Mesenchymal stem cell (in vitro differentiated cells and primary cell): ENCODE measurements at regions not wholly inside any gene's neighbourhood (a gene's known extent, or its start where the extent isn't known, plus 50 kb on each side); places are given as distances from the start of the nearest gene placed in this dataset.

Experiments used
- DNase-seq: peaks from one replicate; pipeline ENCODE4 v3.0.0-alpha.2; 2013
- H2AFZ ChIP-seq: one replicate; pipeline ENCODE4 v1.6.1; 2013; ENCODE audit warnings: low read depth, mild to moderate bottlenecking, control low read depth, inconsistent platforms, low read length, moderate library complexity
- H2AK5ac ChIP-seq: 2 replicates; pipeline ENCODE4 v1.6.1; 2013; ENCODE audit warnings: low read length, moderate library complexity, mild to moderate bottlenecking, inconsistent platforms; ENCODE audit not compliant: severe bottlenecking
- H2BK120ac ChIP-seq: one replicate; pipeline ENCODE4 v1.6.1; 2013; ENCODE audit warnings: low read depth, mild to moderate bottlenecking, inconsistent platforms, low read length, moderate library complexity
- H2BK12ac ChIP-seq, 2 experiments: one replicate each; pipeline ENCODE4 v1.6.1; 2013; ENCODE audit warnings: inconsistent platforms in 2 of 2, low read length in 2 of 2, mild to moderate bottlenecking in 2 of 2, moderate library complexity in 2 of 2, control low read depth in 1 of 2
- H2BK15ac ChIP-seq: one replicate; pipeline ENCODE4 v1.6.1; 2013; ENCODE audit warnings: mild to moderate bottlenecking, low read depth, inconsistent platforms; ENCODE audit not compliant: poor library complexity, severe bottlenecking
- H2BK5ac ChIP-seq: 2 replicates; pipeline ENCODE4 v1.6.1; 2013; ENCODE audit warnings: low read depth, mild to moderate bottlenecking, low read length, control low read depth, inconsistent platforms; ENCODE audit not compliant: poor library complexity, severe bottlenecking
- H3K14ac ChIP-seq, 2 experiments: one replicate each; pipeline ENCODE4 v1.6.1; 2013; ENCODE audit warnings: inconsistent platforms in 2 of 2, low read length in 2 of 2, control low read depth in 1 of 2, mild to moderate bottlenecking in 1 of 2, moderate library complexity in 1 of 2
- H3K18ac ChIP-seq, 2 experiments: one replicate each; pipeline ENCODE4 v1.6.1; 2013; ENCODE audit warnings: inconsistent platforms in 2 of 2, low read length in 2 of 2, control low read depth in 1 of 2, low read depth in 1 of 2, mild to moderate bottlenecking in 1 of 2
- H3K23ac ChIP-seq, 2 experiments: one replicate each; pipeline ENCODE4 v1.6.1; 2013; ENCODE audit warnings: inconsistent platforms in 2 of 2, low read length in 2 of 2, mild to moderate bottlenecking in 2 of 2, moderate library complexity in 2 of 2, control low read depth in 1 of 2
- H3K27ac ChIP-seq: 2 replicates; pipeline ENCODE4 v1.5.1; 2013; ENCODE audit warnings: mild to moderate bottlenecking, moderate library complexity, low read length, control low read depth, inconsistent platforms; ENCODE audit not compliant: poor library complexity, severe bottlenecking
- H3K27me3 ChIP-seq, 2 experiments: 2 replicates each; pipeline versions ENCODE4 v1.6.1 to v1.7.0; 2013; ENCODE audit warnings: low read length in 2 of 2, mild to moderate bottlenecking in 2 of 2, moderate library complexity in 2 of 2, control low read depth in 1 of 2, inconsistent platforms in 1 of 2; ENCODE audit not compliant: control insufficient read depth in 1 of 2, insufficient read depth in 1 of 2
- H3K36me3 ChIP-seq, 2 experiments: 2 replicates each; pipeline versions ENCODE4 v1.6.1 to v1.7.0; 2013; ENCODE audit warnings: low read length in 2 of 2, control low read depth in 1 of 2, inconsistent platforms in 1 of 2, low read depth in 1 of 2, mild to moderate bottlenecking in 1 of 2; ENCODE audit not compliant: insufficient read depth in 2 of 2, control insufficient read depth in 1 of 2
- H3K4ac ChIP-seq, 2 experiments: one replicate each; pipeline ENCODE4 v1.6.1; 2013; ENCODE audit warnings: inconsistent platforms in 2 of 2, low read length in 2 of 2, mild to moderate bottlenecking in 2 of 2, moderate library complexity in 2 of 2, control low read depth in 1 of 2, low read depth in 1 of 2
- H3K4me1 ChIP-seq: 2 replicates; pipeline ENCODE4 v1.6.1; 2013; ENCODE audit warnings: low read depth, low read length, control low read depth; ENCODE audit not compliant: control insufficient read depth, insufficient read depth
- H3K4me2 ChIP-seq: 2 replicates; pipeline ENCODE4 v1.6.1; 2013; ENCODE audit warnings: low read length, mild to moderate bottlenecking, inconsistent platforms; ENCODE audit not compliant: poor library complexity, severe bottlenecking
- H3K4me3 ChIP-seq, 2 experiments: 2 replicates each; pipeline versions ENCODE4 v1.5.1 to v1.7.0; 2013; ENCODE audit warnings: low read length in 2 of 2, mild to moderate bottlenecking in 2 of 2, control low read depth in 1 of 2, low read depth in 1 of 2; ENCODE audit not compliant: insufficient read depth in 1 of 2
- H3K79me1 ChIP-seq: replicated peaks from 2 replicates; pipeline ENCODE4 v1.6.1; 2013; ENCODE audit warnings: mild to moderate bottlenecking, control low read depth, low read length, inconsistent platforms; ENCODE audit not compliant: poor library complexity, severe bottlenecking
- H3K9ac ChIP-seq: 2 replicates; pipeline ENCODE4 v1.7.0; 2013; ENCODE audit warnings: mild to moderate bottlenecking, low read length, moderate library complexity
- H3K9me3 ChIP-seq: 2 replicates; pipeline ENCODE4 v1.7.0; 2013; ENCODE audit warnings: mild to moderate bottlenecking, low read length; ENCODE audit not compliant: control insufficient read depth
- H4K8ac ChIP-seq: one replicate; pipeline ENCODE4 v1.6.1; 2013; ENCODE audit warnings: inconsistent platforms, mild to moderate bottlenecking, low read length, moderate library complexity
- H4K91ac ChIP-seq: one replicate; pipeline ENCODE4 v1.6.1; 2013; ENCODE audit warnings: mild to moderate bottlenecking, low read length, inconsistent platforms
- WGBS: methylation state at CpG from one replicate; pipeline ENCODE4 v1.1.7; 2013; ENCODE audit warnings: mixed read lengths; 5-methylcytosine and 5-hydroxymethylcytosine counted together

DNA sequence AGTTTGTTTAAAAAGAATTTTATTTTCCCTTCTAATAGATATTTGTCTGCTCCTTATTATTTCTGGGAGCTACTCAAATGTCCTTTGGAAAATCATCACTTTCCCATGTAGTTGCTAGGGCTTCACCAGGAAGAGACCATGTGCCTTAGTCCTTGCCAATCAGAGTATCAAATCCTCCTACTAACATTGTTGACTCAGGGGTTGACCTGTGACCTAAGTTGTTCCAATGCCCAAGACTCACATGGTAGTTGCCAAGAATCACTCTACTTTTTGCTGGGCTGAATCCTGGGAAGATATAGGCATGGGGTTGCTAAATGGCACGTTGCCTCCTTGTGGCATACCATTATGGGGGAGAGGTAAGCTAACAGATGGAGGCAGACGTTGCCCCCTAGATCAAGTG lies 58.2 kb upstream of the FOXD3 start:
- H3K23ac ChIP-seq, result no peak overlapping the region
- H2BK120ac ChIP-seq, result no peak overlapping the region
- no peak overlapping the region for H4K91ac ChIP-seq
- H2BK5ac ChIP-seq, result no peak overlapping the region
- no peak overlapping the region for H3K4ac ChIP-seq
- H2BK12ac ChIP-seq, result no peak overlapping the region
- H3K4me1 ChIP-seq, result no peaks in the 10 kb centered on the region
- no peak overlapping the region for H3K4me2 ChIP-seq
- no peak overlapping the region for H4K8ac ChIP-seq
- H2BK15ac ChIP-seq, result no peak overlapping the region
- no peak overlapping the region for H2AK5ac ChIP-seq
- WGBS, result 38% methylated on average over 1 of the region's 2 CpGs
- H3K9me3 ChIP-seq, result no peaks in the 10 kb centered on the region
- H3K36me3 ChIP-seq, result no peaks in the 10 kb centered on the region
- DNase-seq, result no peak
- no peak overlapping the region for H3K4me3 ChIP-seq
- H3K27ac ChIP-seq, result no peak overlapping the region
- H3K9ac ChIP-seq, result no peak overlapping the region
- H3K27me3 ChIP-seq, result no peaks in the 10 kb centered on the region
- H2AFZ ChIP-seq, result no peak overlapping the region
- no peaks in the 10 kb centered on the region for H3K79me1 ChIP-seq
- no peak overlapping the region for H3K14ac ChIP-seq
- H3K18ac ChIP-seq, result no peak overlapping the region

DNA sequence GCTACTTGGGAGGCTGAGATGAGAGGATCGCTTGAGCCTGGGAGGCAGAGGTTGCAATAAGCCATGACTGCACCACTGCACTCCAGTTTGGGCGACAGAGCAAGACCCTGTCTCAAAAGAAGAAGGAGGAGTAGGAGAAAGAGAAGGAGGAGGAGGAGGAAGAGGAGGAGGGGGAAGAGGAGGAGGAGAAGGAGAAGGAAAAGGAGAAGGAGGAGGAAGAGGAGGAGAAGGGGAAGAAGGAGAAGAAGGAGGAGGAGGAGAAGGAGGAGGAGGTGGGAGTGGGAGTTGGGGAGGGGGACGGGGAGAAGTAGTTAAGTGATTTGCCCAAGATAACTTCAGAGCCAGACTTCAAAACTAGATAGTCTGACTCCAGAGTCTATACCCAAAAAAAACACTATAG lies 55.5 kb upstream of the FOXD3 start:
- H3K4me2 ChIP-seq, result no peak overlapping the region
- H2BK5ac ChIP-seq, result no peak overlapping the region
- no peak overlapping the region for H2AK5ac ChIP-seq
- no peak overlapping the region for H3K9ac ChIP-seq
- H4K8ac ChIP-seq, result no peak overlapping the region
- no peak overlapping the region for H3K27ac ChIP-seq
- no peak overlapping the region for H3K18ac ChIP-seq
- H3K79me1 ChIP-seq, result no peaks in the 10 kb centered on the region
- H3K4ac ChIP-seq, result no peak overlapping the region
- no peak overlapping the region for H4K91ac ChIP-seq
- H3K14ac ChIP-seq, result no peak overlapping the region
- WGBS, result 81% methylated on average over 2 of the region's 3 CpGs
- H2AFZ ChIP-seq, result no peak overlapping the region
- DNase-seq, result no peak
- no peak overlapping the region for H2BK15ac ChIP-seq
- no peak overlapping the region for H3K4me3 ChIP-seq
- no peak overlapping the region for H2BK12ac ChIP-seq
- H3K4me1 ChIP-seq, result no peaks in the 10 kb centered on the region
- H3K23ac ChIP-seq, result no peak overlapping the region
- H2BK120ac ChIP-seq, result no peak overlapping the region
- H3K9me3 ChIP-seq, result no peaks in the 10 kb centered on the region
- no peaks in the 10 kb centered on the region for H3K27me3 ChIP-seq
- no peaks in the 10 kb centered on the region for H3K36me3 ChIP-seq

GRCh38 chr1:63268876-63269275 lies 53.5 kb upstream of the FOXD3 start:
- Histone ChIP-seq H4K91ac (no peak overlapping the region), H3K9ac (no peak overlapping the region), H2AFZ (no peak overlapping the region), H2BK120ac (no peak overlapping the region), H3K27ac (no peak overlapping the region), H3K4me1 (no peaks in the 10 kb centered on the region), H3K4ac (no peak overlapping the region), H4K8ac (no peak overlapping the region), H3K27me3 (peaks cover 0 to 3% of the 10 kb centered on the region in 2 experiments), H2AK5ac (no peak overlapping the region), H3K14ac (no peak overlapping the region), H2BK12ac (no peak overlapping the region), H3K4me3 (no peak overlapping the region), H3K4me2 (no peak overlapping the region), H3K9me3 (no peaks in the 10 kb centered on the region), H3K23ac (no peak overlapping the region), H3K18ac (no peak overlapping the region), H2BK15ac (no peak overlapping the region), H3K36me3 (no peaks in the 10 kb centered on the region), H3K79me1 (no peaks in the 10 kb centered on the region), H2BK5ac (no peak overlapping the region)
- no CpG with 5 or more reads among the region's 2 CpGs for WGBS
- DNase-seq, result no peak

GRCh38 chr1:63269571-63269970 lies 52.8 kb upstream of the FOXD3 start:
- Histone ChIP-seq H2BK5ac (no peak overlapping the region), H3K14ac (no peak overlapping the region), H2AFZ (no peak overlapping the region), H4K8ac (no peak overlapping the region), H4K91ac (no peak overlapping the region), H3K9me3 (no peaks in the 10 kb centered on the region), H3K9ac (no peak overlapping the region), H3K27ac (no peak overlapping the region), H3K4me1 (no peaks in the 10 kb centered on the region), H3K4me2 (no peak overlapping the region), H2BK120ac (no peak overlapping the region), H3K4ac (no peak overlapping the region), H3K18ac (no peak overlapping the region), H3K36me3 (no peaks in the 10 kb centered on the region), H2BK15ac (no peak overlapping the region), H2BK12ac (no peak overlapping the region), H3K27me3 (peaks cover 0 to 3% of the 10 kb centered on the region in 2 experiments), H3K79me1 (no peaks in the 10 kb centered on the region), H3K4me3 (peak overlapping the region in 1 of 2 experiments; percentile 42), H2AK5ac (no peak overlapping the region), H3K23ac (no peak overlapping the region)
- WGBS, result 60% methylated on average over 3 of the region's 3 CpGs
- no peak for DNase-seq
